SU-DHL-6 (cell line): ENCODE measurements at regions not wholly inside any gene's neighbourhood (a gene's known extent, or its start where the extent isn't known, plus 50 kb on each side); places are given as distances from the start of the nearest gene placed in this dataset.

Experiments
- EZH2phosphoT487 ChIP-seq: fragments of 200-600 bp; sonication (generic), shearing (Covaris generic); conservative IDR thresholded peaks from 2 replicates; pipeline ENCODE4 v1.6.1; 2018; ENCODE audit warnings: mild to moderate bottlenecking, antibody characterized with exemption, low read length, moderate library complexity, mixed read lengths
- TF ChIP-seq, protein P1 (sequence below): fragments of 200-600 bp; sonication (generic); IDR thresholded peaks from one replicate; pipeline ENCODE4 v1.5.1; 2017; ENCODE audit warnings: antibody characterized with exemption, mild to moderate bottlenecking, low read length, moderate library complexity; ENCODE audit not compliant: insufficient read depth, poor library complexity, severe bottlenecking

- TF ChIP-seq, protein P1, sequence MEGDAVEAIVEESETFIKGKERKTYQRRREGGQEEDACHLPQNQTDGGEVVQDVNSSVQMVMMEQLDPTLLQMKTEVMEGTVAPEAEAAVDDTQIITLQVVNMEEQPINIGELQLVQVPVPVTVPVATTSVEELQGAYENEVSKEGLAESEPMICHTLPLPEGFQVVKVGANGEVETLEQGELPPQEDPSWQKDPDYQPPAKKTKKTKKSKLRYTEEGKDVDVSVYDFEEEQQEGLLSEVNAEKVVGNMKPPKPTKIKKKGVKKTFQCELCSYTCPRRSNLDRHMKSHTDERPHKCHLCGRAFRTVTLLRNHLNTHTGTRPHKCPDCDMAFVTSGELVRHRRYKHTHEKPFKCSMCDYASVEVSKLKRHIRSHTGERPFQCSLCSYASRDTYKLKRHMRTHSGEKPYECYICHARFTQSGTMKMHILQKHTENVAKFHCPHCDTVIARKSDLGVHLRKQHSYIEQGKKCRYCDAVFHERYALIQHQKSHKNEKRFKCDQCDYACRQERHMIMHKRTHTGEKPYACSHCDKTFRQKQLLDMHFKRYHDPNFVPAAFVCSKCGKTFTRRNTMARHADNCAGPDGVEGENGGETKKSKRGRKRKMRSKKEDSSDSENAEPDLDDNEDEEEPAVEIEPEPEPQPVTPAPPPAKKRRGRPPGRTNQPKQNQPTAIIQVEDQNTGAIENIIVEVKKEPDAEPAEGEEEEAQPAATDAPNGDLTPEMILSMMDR: no peak
- no peak for TF ChIP-seq EZH2phosphoT487
Observed at GRCh38 chr18:30746224-30746623, 296.3 kb downstream of the DSC3 start.
